ENCODE measurements at regions not wholly inside any gene's neighbourhood (a gene's known extent, or its start where the extent isn't known, plus 50 kb on each side); places are given as distances from the start of the nearest gene placed in this dataset.

- no peak for DNase-seq (ENCODE audit: low read depth)
- H3K9me3 ChIP-seq (ENCODE audit: control insufficient read depth, low read length), result no peaks in the 10 kb centered on the region
- no peaks in the 10 kb centered on the region for H3K27me3 ChIP-seq (replicated peaks; ENCODE audit: control insufficient read depth, insufficient read depth, low read length)
- no peak overlapping the region for H3K4me3 ChIP-seq (ENCODE audit: low read length)
- no peaks in the 10 kb centered on the region for H3K4me1 ChIP-seq (ENCODE audit: control insufficient read depth, insufficient read depth, low read length)
- no peak overlapping the region for H3K9ac ChIP-seq (ENCODE audit: low read length)
- H3K36me3 ChIP-seq (ENCODE audit: control insufficient read depth, insufficient read depth, low read length, severe bottlenecking), result no peaks in the 10 kb centered on the region
These were observed 178.6 kb downstream of the GATA3 start for GRCh38 chr10:8233049-8233448.

GRCh38 chr10:8233832-8234259 is 179.4 kb downstream of the GATA3 start:
- no peak for DNase-seq (ENCODE audit: low read depth)
- no peaks in the 10 kb centered on the region for H3K27me3 ChIP-seq (replicated peaks; ENCODE audit: control insufficient read depth, insufficient read depth, low read length)
- no peaks in the 10 kb centered on the region for H3K36me3 ChIP-seq (ENCODE audit: control insufficient read depth, insufficient read depth, low read length, severe bottlenecking)
- H3K4me3 ChIP-seq (ENCODE audit: low read length), result no peak overlapping the region
- no peak overlapping the region for H3K9ac ChIP-seq (ENCODE audit: low read length)
- H3K9me3 ChIP-seq (ENCODE audit: control insufficient read depth, low read length), result no peaks in the 10 kb centered on the region
- no peaks in the 10 kb centered on the region for H3K4me1 ChIP-seq (ENCODE audit: control insufficient read depth, insufficient read depth, low read length)

GRCh38 chr10:8235253-8236027 is 181.0 kb downstream of the GATA3 start:
- Histone ChIP-seq H3K9ac (ENCODE audit: low read length) (no peak overlapping the region), H3K4me1 (ENCODE audit: control insufficient read depth, insufficient read depth, low read length) (no peaks in the 10 kb centered on the region), H3K4me3 (ENCODE audit: low read length) (no peak overlapping the region), H3K27me3 (replicated peaks; ENCODE audit: control insufficient read depth, insufficient read depth, low read length) (no peaks in the 10 kb centered on the region), H3K9me3 (ENCODE audit: control insufficient read depth, low read length) (no peaks in the 10 kb centered on the region), H3K36me3 (ENCODE audit: control insufficient read depth, insufficient read depth, low read length, severe bottlenecking) (no peaks in the 10 kb centered on the region)
- DNase-seq (ENCODE audit: low read depth), result no peak

- no peaks in the 10 kb centered on the region for H3K36me3 ChIP-seq (ENCODE audit: control insufficient read depth, insufficient read depth, low read length, severe bottlenecking)
- H3K4me3 ChIP-seq (ENCODE audit: low read length), result no peak overlapping the region
- H3K9ac ChIP-seq (ENCODE audit: low read length), result no peak overlapping the region
- no peak for DNase-seq (ENCODE audit: low read depth)
- H3K9me3 ChIP-seq (ENCODE audit: control insufficient read depth, low read length), result no peaks in the 10 kb centered on the region
- no peaks in the 10 kb centered on the region for H3K27me3 ChIP-seq (replicated peaks; ENCODE audit: control insufficient read depth, insufficient read depth, low read length)
- no peaks in the 10 kb centered on the region for H3K4me1 ChIP-seq (ENCODE audit: control insufficient read depth, insufficient read depth, low read length)
These were observed 184.5 kb downstream of the GATA3 start for GRCh38 chr10:8238986-8239385.

GRCh38 chr10:8240861-8241260 is 186.4 kb downstream of the GATA3 start:
- no peak for DNase-seq (ENCODE audit: low read depth)
- H3K36me3 ChIP-seq (ENCODE audit: control insufficient read depth, insufficient read depth, low read length, severe bottlenecking), result no peaks in the 10 kb centered on the region
- no peak overlapping the region for H3K4me3 ChIP-seq (ENCODE audit: low read length)
- no peak overlapping the region for H3K9ac ChIP-seq (ENCODE audit: low read length)
- no peaks in the 10 kb centered on the region for H3K9me3 ChIP-seq (ENCODE audit: control insufficient read depth, low read length)
- H3K27me3 ChIP-seq (replicated peaks; ENCODE audit: control insufficient read depth, insufficient read depth, low read length), result no peaks in the 10 kb centered on the region
- H3K4me1 ChIP-seq (ENCODE audit: control insufficient read depth, insufficient read depth, low read length), result no peaks in the 10 kb centered on the region

GRCh38 chr10:8242295-8242872 is 187.9 kb downstream of the GATA3 start:
- Histone ChIP-seq H3K4me1 (ENCODE audit: control insufficient read depth, insufficient read depth, low read length) (no peaks in the 10 kb centered on the region), H3K9me3 (ENCODE audit: control insufficient read depth, low read length) (peaks cover 10% of the 10 kb centered on the region), H3K27me3 (replicated peaks; ENCODE audit: control insufficient read depth, insufficient read depth, low read length) (no peaks in the 10 kb centered on the region), H3K36me3 (ENCODE audit: control insufficient read depth, insufficient read depth, low read length, severe bottlenecking) (no peaks in the 10 kb centered on the region), H3K9ac (ENCODE audit: low read length) (no peak overlapping the region), H3K4me3 (ENCODE audit: low read length) (no peak overlapping the region)
- no peak for DNase-seq (ENCODE audit: low read depth)

GRCh38 chr10:8245131-8245813 is 190.8 kb downstream of the GATA3 start:
- Histone ChIP-seq H3K9me3 (ENCODE audit: control insufficient read depth, low read length) (peaks cover 13% of the 10 kb centered on the region), H3K4me3 (ENCODE audit: low read length) (no peak overlapping the region), H3K27me3 (replicated peaks; ENCODE audit: control insufficient read depth, insufficient read depth, low read length) (no peaks in the 10 kb centered on the region), H3K36me3 (ENCODE audit: control insufficient read depth, insufficient read depth, low read length, severe bottlenecking) (no peaks in the 10 kb centered on the region), H3K4me1 (ENCODE audit: control insufficient read depth, insufficient read depth, low read length) (no peaks in the 10 kb centered on the region), H3K9ac (ENCODE audit: low read length) (no peak overlapping the region)
- no peak for DNase-seq (ENCODE audit: low read depth)

- no peak overlapping the region for H3K9ac ChIP-seq (ENCODE audit: low read length)
- no peaks in the 10 kb centered on the region for H3K27me3 ChIP-seq (replicated peaks; ENCODE audit: control insufficient read depth, insufficient read depth, low read length)
- H3K9me3 ChIP-seq (ENCODE audit: control insufficient read depth, low read length), result peaks cover 13% of the 10 kb centered on the region
- DNase-seq (ENCODE audit: low read depth), result no peak
- no peaks in the 10 kb centered on the region for H3K4me1 ChIP-seq (ENCODE audit: control insufficient read depth, insufficient read depth, low read length)
- no peak overlapping the region for H3K4me3 ChIP-seq (ENCODE audit: low read length)
- no peaks in the 10 kb centered on the region for H3K36me3 ChIP-seq (ENCODE audit: control insufficient read depth, insufficient read depth, low read length, severe bottlenecking)
These were observed 191.3 kb downstream of the GATA3 start for GRCh38 chr10:8245814-8246142.

GRCh38 chr10:8246548-8246947 is 192.1 kb downstream of the GATA3 start:
- Histone ChIP-seq H3K36me3 (ENCODE audit: control insufficient read depth, insufficient read depth, low read length, severe bottlenecking) (no peaks in the 10 kb centered on the region), H3K27me3 (replicated peaks; ENCODE audit: control insufficient read depth, insufficient read depth, low read length) (no peaks in the 10 kb centered on the region), H3K4me3 (ENCODE audit: low read length) (no peak overlapping the region), H3K4me1 (ENCODE audit: control insufficient read depth, insufficient read depth, low read length) (no peaks in the 10 kb centered on the region), H3K9ac (ENCODE audit: low read length) (no peak overlapping the region), H3K9me3 (ENCODE audit: control insufficient read depth, low read length) (peaks cover 13% of the 10 kb centered on the region)
- DNase-seq (ENCODE audit: low read depth), result no peak

GRCh38 chr10:8247191-8247590 is 192.7 kb downstream of the GATA3 start:
- no peak overlapping the region for H3K4me3 ChIP-seq (ENCODE audit: low read length)

GRCh38 chr10:8248868-8249267 is 194.4 kb downstream of the GATA3 start:
- no peak for DNase-seq (ENCODE audit: low read depth)
- Histone ChIP-seq H3K9me3 (ENCODE audit: control insufficient read depth, low read length) (peaks cover 13% of the 10 kb centered on the region), H3K4me3 (ENCODE audit: low read length) (no peak overlapping the region), H3K4me1 (ENCODE audit: control insufficient read depth, insufficient read depth, low read length) (no peaks in the 10 kb centered on the region), H3K36me3 (ENCODE audit: control insufficient read depth, insufficient read depth, low read length, severe bottlenecking) (no peaks in the 10 kb centered on the region), H3K9ac (ENCODE audit: low read length) (no peak overlapping the region), H3K27me3 (replicated peaks; ENCODE audit: control insufficient read depth, insufficient read depth, low read length) (peaks cover 3% of the 10 kb centered on the region)

More at GRCh38 chr10:8247191-8247590, 192.7 kb downstream of the GATA3 start:
- Histone ChIP-seq H3K9me3 (ENCODE audit: control insufficient read depth, low read length) (peaks cover 13% of the 10 kb centered on the region), H3K27me3 (replicated peaks; ENCODE audit: control insufficient read depth, insufficient read depth, low read length) (no peaks in the 10 kb centered on the region), H3K9ac (ENCODE audit: low read length) (no peak overlapping the region), H3K4me1 (ENCODE audit: control insufficient read depth, insufficient read depth, low read length) (no peaks in the 10 kb centered on the region), H3K36me3 (ENCODE audit: control insufficient read depth, insufficient read depth, low read length, severe bottlenecking) (no peaks in the 10 kb centered on the region)
- DNase-seq (ENCODE audit: low read depth), result no peak
